ENCODE measurements at regions not wholly inside any gene's neighbourhood (a gene's known extent, or its start where the extent isn't known, plus 50 kb on each side); places are given as distances from the start of the nearest gene placed in this dataset.
"Not testable (repeated sequence)": the region's sequence is repeated elsewhere in the genome, so short reads cannot be mapped to it uniquely, and the experiment has no call there.

- not testable (repeated sequence) for TF ChIP-seq CTCF, POLR2A (IDR thresholded peaks at IDR 0.05)
These were observed 63.2 kb upstream of the FAM153A start for GRCh38 chr5:177845906-177846305.

Measured in body of pancreas (tissue), 4 donors.